HG02798 (cell line): ENCODE measurements at regions not wholly inside any gene's neighbourhood (a gene's known extent, or its start where the extent isn't known, plus 50 kb on each side); places are given as distances from the start of the nearest gene placed in this dataset.

Experiments used
- ATAC-seq: cut with Tn5 transposase; IDR thresholded peaks from one replicate; pipeline ENCODE4 v1.9.1; 2021; ENCODE audit warnings: mild to moderate bottlenecking; ENCODE audit not compliant: unreplicated experiment, poor library complexity

- no peak for ATAC-seq
Measured at GRCh38 chr12:24252602-24253001, 303.1 kb upstream of the SOX5 start.

GRCh38 chr12:24246934-24247333 lies 297.5 kb upstream of the SOX5 start:
- no peak for ATAC-seq

GRCh38 chr12:24246376-24246775 lies 296.9 kb upstream of the SOX5 start:
- no peak for ATAC-seq

GRCh38 chr12:24244801-24245200 lies 295.3 kb upstream of the SOX5 start:
- ATAC-seq = no peak

- ATAC-seq = no peak
Measured at GRCh38 chr12:24244231-24244630, 294.8 kb upstream of the SOX5 start.

- ATAC-seq = no peak
Measured at GRCh38 chr12:24240707-24241106, 291.2 kb upstream of the SOX5 start.

- no peak for ATAC-seq
Measured at GRCh38 chr12:24233519-24234246, 284.2 kb upstream of the SOX5 start.

- ATAC-seq = no peak
Measured at GRCh38 chr12:24232531-24232930, 283.1 kb upstream of the SOX5 start.

- peak; percentile 69 for ATAC-seq
Measured at GRCh38 chr12:24231298-24231697, 281.8 kb upstream of the SOX5 start.

GRCh38 chr12:24230061-24230701 lies 280.7 kb upstream of the SOX5 start:
- ATAC-seq = no peak

- no peak for ATAC-seq
Measured at GRCh38 chr12:24229031-24229700, 279.7 kb upstream of the SOX5 start.

GRCh38 chr12:24228371-24228770 lies 278.9 kb upstream of the SOX5 start:
- ATAC-seq = no peak

- ATAC-seq = peak; percentile 19
Measured at GRCh38 chr12:24227551-24227950, 278.1 kb upstream of the SOX5 start.

GRCh38 chr12:24226745-24227350 lies 277.4 kb upstream of the SOX5 start:
- no peak for ATAC-seq

- no peak for ATAC-seq
Measured at GRCh38 chr12:24224401-24224800, 274.9 kb upstream of the SOX5 start.

GRCh38 chr12:24223926-24224325 lies 274.5 kb upstream of the SOX5 start:
- no peak for ATAC-seq

- ATAC-seq = no peak
Measured at GRCh38 chr12:24222968-24223367, 273.5 kb upstream of the SOX5 start.

- ATAC-seq = no peak
Measured at GRCh38 chr12:24212496-24212895, 263.0 kb upstream of the SOX5 start.

GRCh38 chr12:24206621-24207020 lies 257.2 kb upstream of the SOX5 start:
- ATAC-seq = no peak

- ATAC-seq = peak; percentile 46
Measured at GRCh38 chr12:24201258-24201970, 251.9 kb upstream of the SOX5 start.
